GM23338 (cell line): ENCODE measurements at regions not wholly inside any gene's neighbourhood (a gene's known extent, or its start where the extent isn't known, plus 50 kb on each side); places are given as distances from the start of the nearest gene placed in this dataset.

ENCODE experiments used
- ATAC-seq: fragments of 200-7000 bp; cut with Tn5 transposase; 3 replicates; pipeline ENCODE4 v1.9.1; 2020
- DNase-seq: peaks from one replicate; pipeline ENCODE4 v3.0.0-alpha.2; 2015; ENCODE audit warnings: low spot score
- H2AFZ ChIP-seq: fragments of 200-600 bp; sonication (generic); 2 replicates; pipeline ENCODE4 v1.8.0; 2016; ENCODE audit warnings: antibody characterized with exemption, mild to moderate bottlenecking, moderate library complexity
- H3F3A ChIP-seq: fragments of 200-600 bp; sonication (generic); replicated peaks from 2 replicates; pipeline ENCODE4 v1.8.0; 2017; ENCODE audit warnings: antibody characterized with exemption, mixed run types, low read depth
- H3K27ac ChIP-seq: fragments of 200-600 bp; sonication (generic); 2 replicates; pipeline ENCODE4 v1.6.1; 2016; ENCODE audit warnings: low read depth
- H3K27me3 ChIP-seq: fragments of 200-600 bp; sonication (generic); 2 replicates; pipeline ENCODE4 v1.8.0; 2016; ENCODE audit warnings: mild to moderate bottlenecking, mixed run types, moderate library complexity; ENCODE audit not compliant: insufficient read depth
- H3K36me3 ChIP-seq: fragments of 200-600 bp; sonication (generic); 2 replicates; pipeline ENCODE4 v1.8.0; 2016; ENCODE audit warnings: mild to moderate bottlenecking; ENCODE audit not compliant: insufficient read depth
- H3K4me1 ChIP-seq: fragments of 200-600 bp; sonication (generic); 2 replicates; pipeline ENCODE4 v1.8.0; 2016; ENCODE audit warnings: mild to moderate bottlenecking, moderate library complexity; ENCODE audit not compliant: insufficient read depth
- H3K4me2 ChIP-seq: fragments of 200-600 bp; sonication (generic); 2 replicates; pipeline ENCODE4 v1.7.1; 2017; ENCODE audit warnings: mixed run types
- H3K4me3 ChIP-seq: fragments of 200-600 bp; sonication (generic); 2 replicates; pipeline ENCODE4 v1.6.1; 2016; ENCODE audit warnings: mixed run types
- H3K79me2 ChIP-seq: fragments of 200-600 bp; sonication (generic); replicated peaks from 2 replicates; pipeline ENCODE4 v1.8.0; 2017; ENCODE audit warnings: mild to moderate bottlenecking; ENCODE audit not compliant: insufficient read depth
- H3K9me2 ChIP-seq: fragments of 200-600 bp; sonication (generic); 2 replicates; pipeline ENCODE4 v1.8.0; 2017; ENCODE audit not compliant: insufficient read depth
- H4K20me1 ChIP-seq: fragments of 200-600 bp; sonication (generic); replicated peaks from 2 replicates; pipeline ENCODE4 v1.8.0; 2017; ENCODE audit warnings: mild to moderate bottlenecking; ENCODE audit not compliant: insufficient read depth
- H3K27ac Mint-ChIP-seq: 2 replicates; pipeline ENCODE4 v1.8.0; 2020; ENCODE audit warnings: inconsistent platforms, mild to moderate bottlenecking, moderate library complexity, mixed read lengths
- H3K27me3 Mint-ChIP-seq: 3 replicates; pipeline ENCODE4 v1.8.0; 2022; ENCODE audit warnings: low read depth, mild to moderate bottlenecking, moderate library complexity, mixed read lengths, inconsistent platforms; ENCODE audit not compliant: insufficient read depth, poor library complexity
- H3K36me3 Mint-ChIP-seq: 3 replicates; pipeline ENCODE4 v1.8.0; 2021; ENCODE audit warnings: low read depth, mild to moderate bottlenecking, inconsistent platforms, moderate library complexity, mixed read lengths
- H3K4me1 Mint-ChIP-seq: 3 replicates; pipeline ENCODE4 v1.8.0; 2020; ENCODE audit warnings: mild to moderate bottlenecking, inconsistent platforms, mixed read lengths
- H3K4me3 Mint-ChIP-seq: 3 replicates; pipeline ENCODE4 v1.8.0; 2021; ENCODE audit warnings: moderate library complexity, mild to moderate bottlenecking, inconsistent platforms, mixed read lengths
- H3K9me3 Mint-ChIP-seq: 3 replicates; pipeline ENCODE4 v1.8.0; 2020; ENCODE audit warnings: moderate library complexity, mild to moderate bottlenecking, inconsistent platforms, mixed read lengths
- CREB1 ChIP-seq: fragments of 250-450 bp; sonication (Bioruptor Pico); IDR thresholded peaks from 2 replicates; pipeline ENCODE4 v1.5.0; 2020; ENCODE audit warnings: low read depth, mild to moderate bottlenecking, moderate library complexity
- CTCF ChIP-seq, 2 experiments: fragments of 200-600 bp in 1 of 2; sonication (generic) in 1 of 2; conservative IDR thresholded peaks; 2 replicates each; pipeline versions ENCODE4 v1.5.1 to v1.6.1; 2016 to 2017; ENCODE audit warnings: antibody characterized with exemption in 2 of 2, low read depth in 2 of 2, mild to moderate bottlenecking in 2 of 2, moderate library complexity in 1 of 2
- NANOG ChIP-seq: IDR thresholded peaks from 2 replicates; pipeline ENCODE4 v1.6.1; 2016; ENCODE audit warnings: antibody characterized with exemption, borderline replicate concordance
- REST ChIP-seq: IDR thresholded peaks from one replicate; pipeline ENCODE4 v1.6.1; 2018; ENCODE audit warnings: antibody characterized with exemption; ENCODE audit not compliant: unreplicated experiment
- STAT1 ChIP-seq: IDR thresholded peaks from one replicate; pipeline ENCODE4 v1.6.1; 2016; ENCODE audit warnings: antibody characterized with exemption; ENCODE audit not compliant: unreplicated experiment
- ZNF114 ChIP-seq: fragments of 250-450 bp; sonication (Bioruptor Pico); IDR thresholded peaks from 2 replicates; pipeline ENCODE4 v1.5.0; 2020; ENCODE audit warnings: mild to moderate bottlenecking, moderate library complexity
- ZNF462 ChIP-seq: fragments of 250-450 bp; sonication (Bioruptor Pico); IDR thresholded peaks from 2 replicates; pipeline ENCODE4 v1.5.0; 2020; ENCODE audit warnings: mild to moderate bottlenecking, moderate library complexity

GRCh38 chr9:119667916-119668315, 298.7 kb upstream of the BRINP1 start:
- Histone ChIP-seq H3F3A (no peaks in the 10 kb centered on the region), H3K79me2 (no peaks in the 10 kb centered on the region), H3K36me3 (no peaks in the 10 kb centered on the region), H3K4me3 (no peak overlapping the region), H4K20me1 (no peaks in the 10 kb centered on the region), H3K4me2 (peak overlapping the region; percentile 40; the same call in 1 of the 2 replicates), H2AFZ (no peak overlapping the region), H3K4me1 (peaks cover 20% of the 10 kb centered on the region; the same call in 1 of the 2 replicates), H3K27me3 (no peaks in the 10 kb centered on the region), H3K27ac (peak overlapping the region; percentile 5; the same call in 1 of the 2 replicates), H3K9me2 (peaks cover 18% of the 10 kb centered on the region)
- TF ChIP-seq ZNF462 (CRISPR knock-in tag), result no peak
- no peak for TF ChIP-seq ZNF114
- TF ChIP-seq CREB1 (CRISPR knock-in tag), result no peak
- TF ChIP-seq CTCF (conservative IDR thresholded peaks at IDR 0.05; ENCODE audit: low read depth in 2 of 2), result no peak
- no peak for TF ChIP-seq STAT1
- peak; percentile 63 for TF ChIP-seq NANOG
- TF ChIP-seq REST, result no peak
- no peak for DNase-seq
- ATAC-seq, result no peak
- no peak overlapping the region for H3K4me3 Mint-ChIP-seq
- no peaks in the 10 kb centered on the region for H3K27me3 Mint-ChIP-seq
- no peak overlapping the region for H3K27ac Mint-ChIP-seq
- H3K4me1 Mint-ChIP-seq, result peaks cover 18% of the 10 kb centered on the region; the same call in 2 of the 3 replicates
- H3K9me3 Mint-ChIP-seq, result no peaks in the 10 kb centered on the region
- H3K36me3 Mint-ChIP-seq, result no peaks in the 10 kb centered on the region
